UCSD-AML1 (cell line): ENCODE measurements at regions not wholly inside any gene's neighbourhood (a gene's known extent, or its start where the extent isn't known, plus 50 kb on each side); places are given as distances from the start of the nearest gene placed in this dataset.
"Not testable (repeated sequence)": the region's sequence is repeated elsewhere in the genome, so short reads cannot be mapped to it uniquely, and the experiment has no call there.

Source experiments
- DNase-seq: peaks from one replicate; lab custom pipeline; 2025; ENCODE audit not compliant: unreplicated experiment; lab: John Stamatoyannopoulos, UW

DNA sequence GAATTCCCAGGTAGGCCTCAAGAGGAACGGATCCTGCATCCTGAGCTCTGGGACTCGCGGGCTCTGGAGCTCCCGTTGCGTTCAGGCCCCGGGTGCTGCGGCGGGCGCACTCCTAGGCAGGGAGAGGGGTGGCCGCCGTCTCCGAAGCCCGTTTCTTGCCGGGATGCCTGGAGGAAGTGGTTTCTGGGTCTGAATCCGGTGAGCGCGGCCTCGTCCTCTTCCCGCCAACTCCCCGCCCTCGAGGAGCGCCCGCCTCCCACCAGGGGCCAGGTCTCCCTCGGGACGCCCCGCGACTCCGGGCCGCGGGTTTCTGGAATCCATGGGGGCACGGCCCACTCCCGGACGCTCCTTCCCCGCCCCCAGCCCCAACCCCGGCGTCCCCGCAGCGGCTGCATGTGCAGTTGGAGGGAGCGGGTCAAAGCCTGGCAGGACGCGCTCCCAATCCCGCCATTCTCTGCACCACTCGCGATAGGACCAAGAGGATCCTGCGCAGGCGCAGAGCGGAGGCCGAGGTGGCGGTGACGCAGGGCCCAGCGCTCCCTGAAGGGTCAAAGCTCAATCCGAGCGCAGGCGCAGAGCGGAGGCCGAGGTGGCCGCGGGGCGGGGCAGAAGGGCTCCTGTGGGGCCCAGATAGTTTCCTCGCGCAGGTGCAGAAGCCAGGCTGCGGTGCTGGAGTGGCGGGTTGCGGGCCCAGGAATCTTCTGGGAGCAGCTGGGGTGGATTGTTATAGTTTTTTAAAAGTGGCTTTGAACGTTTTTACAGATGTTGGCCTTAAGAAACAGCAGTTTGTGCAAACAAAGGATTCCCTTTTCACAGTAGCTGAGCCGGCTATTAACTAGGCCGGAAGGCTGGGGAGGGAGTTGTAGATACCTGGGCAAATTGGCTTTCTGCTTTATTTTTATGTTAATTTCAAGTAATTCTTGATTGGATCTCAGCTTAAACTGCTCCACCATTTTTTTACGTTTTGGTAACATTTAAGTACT lies 796.4 kb downstream of the AACS start:
- no peak for DNase-seq

DNA sequence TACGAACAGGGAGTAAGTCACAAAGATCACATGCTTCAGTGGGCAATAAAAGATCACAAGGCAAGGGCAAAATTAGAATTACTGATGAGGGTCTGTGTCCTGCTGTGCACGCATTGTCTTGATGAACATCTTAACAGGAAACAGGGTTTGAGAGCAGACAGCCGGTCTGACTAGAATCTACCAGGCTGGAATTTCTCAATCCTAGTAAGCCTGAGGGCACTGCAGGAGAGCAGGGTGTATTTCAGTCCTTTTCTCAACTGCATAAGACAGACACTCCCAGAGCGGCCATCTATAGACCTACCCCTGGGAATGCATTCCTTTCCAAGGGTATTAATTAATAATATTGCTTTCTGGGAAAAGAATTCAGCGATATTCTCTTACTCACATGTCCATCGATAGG lies 800.0 kb downstream of the AACS start:
- DNase-seq = not testable (repeated sequence)

DNA sequence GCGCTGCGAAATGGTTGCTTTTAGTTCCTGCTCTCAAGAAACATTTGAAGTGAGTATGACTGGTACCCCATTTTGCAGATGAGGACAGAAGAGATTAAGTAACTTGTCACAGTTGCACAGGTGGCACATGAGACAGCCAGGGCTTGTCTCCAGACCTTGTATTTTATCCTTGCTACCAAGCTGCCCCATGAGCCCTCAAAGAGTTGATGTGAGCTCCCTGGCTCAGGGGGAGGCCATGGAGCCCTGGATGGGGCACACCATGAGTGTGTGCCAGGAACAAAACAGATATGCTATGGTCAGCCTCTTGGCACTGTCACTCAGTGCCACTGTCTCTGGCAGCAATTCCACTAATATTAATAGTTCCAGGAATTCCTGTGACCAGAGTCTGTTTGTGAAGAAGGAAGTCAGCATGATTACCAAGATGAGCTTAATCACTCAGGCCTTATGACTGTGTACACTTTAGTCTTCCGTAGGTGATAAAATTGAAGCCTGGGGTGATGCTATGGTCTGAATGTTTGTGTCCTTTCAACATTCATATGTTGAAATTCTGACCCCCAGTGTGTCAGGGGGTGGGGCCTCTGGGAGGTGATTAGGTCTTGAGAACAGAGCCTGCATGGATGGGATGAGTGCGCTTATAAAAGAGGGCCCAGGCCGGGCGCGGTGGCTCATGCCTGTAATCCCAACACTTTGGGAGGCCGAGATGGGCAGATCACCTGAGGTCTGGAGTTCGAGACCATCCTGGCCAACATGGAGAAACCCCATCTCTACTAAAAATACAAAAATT lies 806.8 kb downstream of the AACS start:
- DNase-seq = no peak

GRCh38 chr12:125873016-125873415 lies 807.8 kb downstream of the AACS start:
- DNase-seq = no peak

GRCh38 chr12:125878483-125878882 lies 813.2 kb downstream of the AACS start:
- no peak for DNase-seq

- DNase-seq = no peak
Measured at GRCh38 chr12:125882141-125882540, 816.9 kb downstream of the AACS start.

DNA sequence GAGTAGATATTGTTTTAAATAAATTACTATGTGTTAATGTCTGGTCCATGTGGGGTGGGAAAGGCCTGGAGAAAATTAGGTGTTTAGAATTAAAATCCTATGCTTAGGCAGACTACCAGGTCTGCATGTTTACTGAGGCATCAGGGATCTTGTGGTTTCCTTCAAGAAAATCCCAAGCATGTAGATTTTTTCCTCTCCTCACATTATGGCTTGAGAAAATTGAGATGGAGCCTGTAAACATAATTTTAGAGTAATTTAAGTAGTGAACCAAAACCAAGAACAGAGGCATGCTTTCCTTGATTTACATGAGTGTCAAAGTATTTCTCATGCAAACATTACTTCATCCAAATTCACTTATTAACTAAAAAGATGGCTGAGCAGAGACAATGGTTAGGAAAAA lies 823.7 kb downstream of the AACS start:
- DNase-seq = no peak

DNA sequence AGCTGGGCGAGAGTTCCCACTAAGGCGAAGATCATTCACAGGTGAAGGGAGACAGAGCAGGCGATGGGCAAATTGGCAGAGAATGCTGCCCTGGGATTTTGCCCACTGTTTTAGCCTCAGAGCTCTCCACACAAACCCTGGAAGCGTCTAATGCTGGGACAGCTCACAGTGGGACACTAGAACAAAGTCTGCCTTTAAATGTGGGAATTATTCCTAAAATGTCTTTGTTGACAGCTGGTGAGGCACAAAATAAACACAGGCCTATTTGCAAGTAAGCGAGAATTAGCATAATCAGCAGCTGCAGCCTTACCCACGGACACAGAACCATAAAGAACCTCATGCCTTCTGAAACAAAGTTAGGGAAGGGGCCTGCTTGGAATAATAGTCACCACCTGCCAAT lies 824.5 kb downstream of the AACS start:
- DNase-seq = no peak

DNA sequence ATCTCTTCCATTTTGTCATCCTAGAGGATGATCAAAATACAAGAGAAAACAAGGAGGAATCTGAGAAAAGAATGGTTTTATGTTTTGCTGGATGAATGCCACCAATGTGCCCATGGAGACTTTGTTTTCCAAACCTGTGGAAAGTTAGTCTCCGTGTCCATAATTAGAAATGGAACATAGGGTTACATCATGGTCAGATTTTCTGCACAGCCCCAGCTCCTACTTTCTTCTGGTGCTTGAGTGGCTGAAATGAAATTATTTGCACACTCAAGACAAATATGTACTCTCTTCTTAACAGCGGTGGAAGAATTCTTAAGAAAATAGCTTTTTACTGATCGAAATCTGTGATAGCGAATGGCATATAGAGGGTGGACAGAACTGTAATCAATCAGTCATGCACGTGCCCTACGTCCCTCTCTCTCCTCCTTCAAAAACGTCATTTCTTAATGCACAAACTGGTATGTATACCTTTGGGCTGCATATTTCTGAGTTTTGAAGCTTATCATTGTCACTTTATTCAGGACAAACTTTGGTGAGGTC lies 825.2 kb downstream of the AACS start:
- no peak for DNase-seq

GRCh38 chr12:125890971-125891370 lies 825.7 kb downstream of the AACS start:
- no peak for DNase-seq

GRCh38 chr12:125892276-125892675 lies 827.0 kb downstream of the AACS start:
- DNase-seq = no peak

DNA sequence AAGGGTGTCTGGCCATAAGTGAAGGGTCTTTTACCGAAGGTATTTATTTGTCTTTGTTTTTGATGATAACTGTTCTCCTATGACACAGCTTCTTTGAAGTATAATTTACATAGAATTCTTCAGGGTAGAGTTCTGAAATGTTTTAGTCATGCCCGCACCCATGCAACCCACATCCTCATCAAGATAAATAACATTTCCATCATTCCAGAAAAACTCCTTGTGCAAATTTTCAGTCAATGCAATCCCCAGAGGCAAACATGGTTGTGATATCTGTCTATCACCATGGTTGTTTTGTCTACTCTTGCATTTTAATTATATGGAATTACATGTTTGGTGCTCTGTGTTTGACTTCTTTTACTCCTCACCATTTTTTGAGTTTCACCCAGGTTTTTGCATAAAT lies 837.8 kb downstream of the AACS start:
- no peak for DNase-seq

GRCh38 chr12:125907351-125907750 lies 842.1 kb downstream of the AACS start:
- DNase-seq = no peak

GRCh38 chr12:125919856-125920470 lies 854.7 kb downstream of the AACS start:
- DNase-seq = no peak

- DNase-seq = no peak
Measured at GRCh38 chr12:125922330-125922729, 857.1 kb downstream of the AACS start.

DNA sequence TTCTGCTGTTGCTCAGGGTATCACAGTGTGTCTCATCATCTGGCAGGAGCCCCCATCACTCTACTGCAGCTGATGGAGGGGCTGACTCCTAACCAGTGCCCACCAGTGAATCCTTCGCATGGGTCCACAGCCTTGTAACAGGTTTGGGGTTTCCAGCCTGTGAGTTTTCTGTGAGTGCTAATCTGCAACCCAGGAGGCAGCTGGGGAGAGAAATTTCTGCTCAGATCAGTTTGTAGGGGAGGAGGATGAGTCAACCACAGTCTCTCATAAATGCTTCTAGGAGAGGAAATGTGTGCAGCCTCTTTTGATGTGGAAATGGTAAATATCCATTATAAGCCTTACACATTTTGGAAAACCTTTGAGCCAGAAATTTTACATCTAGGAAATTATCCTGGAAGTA lies 871.3 kb downstream of the AACS start:
- no peak for DNase-seq

- DNase-seq = no peak
Measured at GRCh38 chr12:125944446-125944845, 879.2 kb downstream of the AACS start.

GRCh38 chr12:125949471-125949870 lies 884.2 kb downstream of the AACS start:
- DNase-seq = no peak

GRCh38 chr12:125954362-125954761 lies 889.1 kb downstream of the AACS start:
- DNase-seq = no peak

- no peak for DNase-seq
Measured at GRCh38 chr12:125956186-125956585, 891.0 kb downstream of the AACS start.

GRCh38 chr12:125966641-125967040 lies 901.4 kb downstream of the AACS start:
- DNase-seq = no peak
